GM10266 (cell line): ENCODE measurements at regions not wholly inside any gene's neighbourhood (a gene's known extent, or its start where the extent isn't known, plus 50 kb on each side); places are given as distances from the start of the nearest gene placed in this dataset.
"Not testable (repeated sequence)": the region's sequence is repeated elsewhere in the genome, so short reads cannot be mapped to it uniquely, and the experiment has no call there.

Source experiments
- DNase-seq: peaks from one replicate; pipeline ENCODE4 v3.0.0; 2012; ENCODE audit errors: extremely low spot score
- TF ChIP-seq, protein P1 (sequence below): IDR thresholded peaks from 2 replicates; pipeline ENCODE4 v1.5.1; 2012; ENCODE audit warnings: mild to moderate bottlenecking, low read depth; ENCODE audit not compliant: control insufficient read depth, insufficient read depth; ENCODE audit errors: missing control alignments

DNA sequence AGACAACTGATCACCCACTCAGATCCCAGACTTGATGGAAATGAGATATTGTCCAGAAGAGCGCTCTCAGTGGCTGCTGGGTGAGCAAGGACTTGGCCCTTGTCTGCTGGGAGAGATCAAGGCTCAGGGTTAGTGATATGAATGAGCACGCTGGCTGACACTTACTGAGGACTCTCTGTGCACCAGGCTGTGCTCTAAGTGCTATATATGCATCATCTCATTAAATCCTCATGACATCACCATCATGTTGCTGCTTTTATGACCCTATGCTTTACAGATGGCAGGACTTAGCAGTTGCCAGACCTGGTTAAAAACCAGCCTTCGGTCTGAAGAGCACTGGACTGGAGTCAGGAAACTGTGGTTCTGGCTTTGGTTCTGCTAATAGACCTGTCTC lies 260.9 kb downstream of the VRK1 start:
- TF ChIP-seq, protein P1, sequence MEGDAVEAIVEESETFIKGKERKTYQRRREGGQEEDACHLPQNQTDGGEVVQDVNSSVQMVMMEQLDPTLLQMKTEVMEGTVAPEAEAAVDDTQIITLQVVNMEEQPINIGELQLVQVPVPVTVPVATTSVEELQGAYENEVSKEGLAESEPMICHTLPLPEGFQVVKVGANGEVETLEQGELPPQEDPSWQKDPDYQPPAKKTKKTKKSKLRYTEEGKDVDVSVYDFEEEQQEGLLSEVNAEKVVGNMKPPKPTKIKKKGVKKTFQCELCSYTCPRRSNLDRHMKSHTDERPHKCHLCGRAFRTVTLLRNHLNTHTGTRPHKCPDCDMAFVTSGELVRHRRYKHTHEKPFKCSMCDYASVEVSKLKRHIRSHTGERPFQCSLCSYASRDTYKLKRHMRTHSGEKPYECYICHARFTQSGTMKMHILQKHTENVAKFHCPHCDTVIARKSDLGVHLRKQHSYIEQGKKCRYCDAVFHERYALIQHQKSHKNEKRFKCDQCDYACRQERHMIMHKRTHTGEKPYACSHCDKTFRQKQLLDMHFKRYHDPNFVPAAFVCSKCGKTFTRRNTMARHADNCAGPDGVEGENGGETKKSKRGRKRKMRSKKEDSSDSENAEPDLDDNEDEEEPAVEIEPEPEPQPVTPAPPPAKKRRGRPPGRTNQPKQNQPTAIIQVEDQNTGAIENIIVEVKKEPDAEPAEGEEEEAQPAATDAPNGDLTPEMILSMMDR: no peak
- DNase-seq: no peak

DNA sequence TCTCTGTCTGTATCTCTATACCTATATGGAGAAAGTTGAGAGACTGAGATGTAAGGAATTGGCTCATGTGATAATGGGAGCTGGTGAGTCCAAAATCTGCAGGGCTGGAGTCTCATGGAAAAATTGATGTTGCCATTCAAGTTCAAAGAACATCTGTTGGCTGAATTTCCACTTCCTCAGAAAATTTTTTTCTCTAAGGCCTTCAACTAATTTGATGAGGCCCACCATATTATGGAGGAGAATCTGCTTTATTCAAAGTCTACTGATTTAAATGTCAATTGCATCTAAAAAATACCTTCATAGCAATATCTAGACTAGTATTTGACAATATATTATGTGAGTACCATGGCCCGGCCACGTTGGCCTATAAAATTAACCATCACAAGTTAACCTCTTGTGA lies 261.4 kb downstream of the VRK1 start:
- no peak for DNase-seq
- TF ChIP-seq, protein P1: no peak

DNA sequence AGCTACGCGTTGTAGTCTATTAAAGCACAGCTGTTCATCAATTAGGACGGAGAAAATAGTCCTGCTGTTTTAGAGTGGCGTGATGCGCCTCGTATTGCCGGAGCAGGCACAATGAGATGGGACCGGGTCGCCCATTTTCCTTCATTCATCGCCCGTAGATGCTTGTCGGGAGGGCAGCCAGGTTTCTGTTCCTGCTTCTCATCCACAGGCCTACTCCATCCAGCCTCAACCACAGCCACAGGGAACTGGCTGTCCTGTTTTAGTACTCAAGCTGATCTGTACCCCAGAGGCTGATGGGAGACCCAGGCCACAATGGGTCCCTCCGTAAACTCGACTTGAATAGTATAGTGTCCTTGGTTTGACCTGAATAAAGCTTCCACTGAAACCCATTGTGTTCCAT lies 264.0 kb downstream of the VRK1 start:
- no peak for DNase-seq
- TF ChIP-seq, protein P1: no peak

DNA sequence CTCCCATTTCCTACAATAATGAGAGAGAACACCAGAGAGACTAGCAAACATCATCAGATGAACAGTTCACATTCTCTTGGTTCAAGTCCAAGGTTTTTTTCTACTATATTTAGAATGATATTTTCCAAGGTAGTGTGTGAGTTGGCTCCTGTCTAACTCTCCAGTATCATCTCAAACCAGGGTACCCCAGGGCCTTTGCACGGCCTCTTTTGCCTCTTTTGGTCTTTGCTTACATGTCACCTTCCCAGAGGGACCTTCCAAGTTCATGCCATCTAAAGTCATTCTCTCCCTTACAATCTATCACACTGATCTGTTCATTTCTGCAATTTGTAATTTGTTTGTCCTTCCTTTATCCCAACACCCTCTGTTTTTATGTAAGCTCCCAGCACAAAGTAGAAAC lies 264.5 kb downstream of the VRK1 start:
- TF ChIP-seq, protein P1: no peak
- DNase-seq: no peak

DNA sequence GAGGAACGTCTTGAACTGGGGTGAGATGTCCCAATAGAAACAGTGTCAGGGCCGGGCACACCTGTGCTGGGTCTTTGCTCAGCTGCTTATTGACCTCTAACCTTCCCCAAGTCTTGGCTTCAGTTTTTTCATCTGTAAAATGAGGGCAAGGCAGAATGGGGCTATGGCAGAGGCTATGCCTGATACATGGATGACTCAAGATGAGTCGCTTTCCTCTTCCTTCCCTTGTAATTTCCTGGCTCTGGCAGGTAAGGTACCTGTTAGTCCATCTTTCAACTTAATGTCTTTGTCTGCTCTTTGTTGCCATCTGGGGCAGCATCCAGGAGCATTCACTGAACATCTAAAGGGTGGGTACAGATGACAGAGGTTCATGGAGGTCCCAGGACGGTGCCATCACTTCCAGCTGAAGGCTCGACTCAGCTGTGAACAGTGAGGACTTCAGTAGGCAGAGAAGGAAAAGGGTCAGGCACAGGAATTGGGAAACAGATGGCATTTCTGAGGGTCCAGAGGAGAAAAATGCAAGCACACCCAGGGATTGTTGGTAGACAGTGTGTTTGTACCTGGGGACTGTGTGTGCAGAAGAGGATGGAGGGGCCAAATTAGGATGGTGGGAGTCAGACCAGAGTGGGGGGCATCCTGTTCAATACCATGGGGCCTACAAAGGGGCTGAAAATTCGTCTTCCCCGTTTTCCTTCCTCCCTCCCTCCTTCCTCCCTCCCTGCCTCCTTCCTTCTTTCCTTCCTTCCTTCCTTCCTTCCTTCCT lies 268.3 kb downstream of the VRK1 start:
- TF ChIP-seq, protein P1: no peak
- DNase-seq: no peak

DNA sequence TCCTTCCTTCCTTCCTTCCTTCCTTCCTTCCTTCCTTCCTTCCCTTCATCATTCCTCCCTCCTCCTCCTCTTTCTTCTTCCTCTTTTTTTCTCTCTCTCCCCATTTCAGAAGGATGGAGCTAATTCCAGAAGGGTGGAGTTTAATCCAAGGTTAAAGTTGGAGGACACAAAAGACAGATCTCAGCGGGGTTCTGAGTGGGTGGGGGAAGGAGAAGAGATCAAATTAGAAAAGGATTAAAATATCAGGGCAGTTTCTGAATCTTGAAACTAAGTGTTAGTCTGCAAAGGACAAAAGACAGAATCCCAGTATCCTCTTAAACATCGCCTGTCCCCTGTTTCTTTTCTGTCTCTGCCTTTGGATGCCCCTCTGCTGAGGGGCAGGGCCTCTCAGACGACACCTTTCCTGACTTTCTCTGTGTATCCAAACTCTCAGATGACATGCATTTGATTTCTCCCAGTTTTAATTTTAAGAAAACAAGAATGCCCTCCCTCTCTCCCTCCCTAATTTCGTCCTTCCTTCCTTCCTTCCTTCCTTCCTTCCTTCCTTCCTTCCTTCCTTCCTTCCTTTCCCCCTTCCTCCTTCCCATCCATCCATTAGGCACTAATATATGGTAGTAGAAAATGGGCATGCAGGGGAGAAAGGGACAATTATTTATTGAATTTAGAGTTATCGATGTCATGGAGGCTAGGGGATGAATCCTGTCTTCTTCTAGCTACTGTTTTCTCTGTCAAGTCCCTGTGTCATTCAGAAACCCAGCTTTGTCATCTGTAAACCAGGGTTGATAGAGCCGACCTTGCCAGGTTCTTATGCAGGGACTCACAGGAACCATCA lies 269.1 kb downstream of the VRK1 start:
- TF ChIP-seq, protein P1: no peak
- no peak for DNase-seq

DNA sequence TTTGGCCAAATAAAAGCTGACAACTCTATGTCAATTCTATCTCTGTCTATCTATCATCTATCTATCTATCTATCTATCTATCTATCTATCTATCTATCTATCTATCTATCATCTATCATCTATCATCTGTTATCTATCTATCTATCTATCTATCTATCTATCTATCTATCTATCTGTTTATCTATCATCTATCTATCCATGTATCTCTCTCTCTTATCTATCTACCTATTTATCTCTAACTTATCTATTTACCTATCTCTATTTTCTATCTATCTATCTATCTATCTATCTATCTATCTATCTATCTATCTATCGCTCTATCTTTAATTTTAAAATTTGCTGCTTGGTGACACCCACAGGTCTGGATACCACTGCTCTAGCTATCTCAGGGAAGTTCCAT lies 271.1 kb downstream of the VRK1 start:
- not testable (repeated sequence) for DNase-seq
